Stimulated activated CD4-positive, alpha-beta T cell treated with anti-CD3 and anti-CD28 coated beads, Interleukin-12 subunit alpha, Interleukin-12 subunit beta, amount 100 ng/mL, for 24 hours (primary cell): ENCODE measurements at regions not wholly inside any gene's neighbourhood (a gene's known extent, or its start where the extent isn't known, plus 50 kb on each side); places are given as distances from the start of the nearest gene placed in this dataset.

Source experiments
- DNase-seq, 2 experiments: peaks; one replicate each; pipeline ENCODE4 v3.0.0-alpha.2; 2020; ENCODE audit warnings: low read depth in 2 of 2

DNA sequence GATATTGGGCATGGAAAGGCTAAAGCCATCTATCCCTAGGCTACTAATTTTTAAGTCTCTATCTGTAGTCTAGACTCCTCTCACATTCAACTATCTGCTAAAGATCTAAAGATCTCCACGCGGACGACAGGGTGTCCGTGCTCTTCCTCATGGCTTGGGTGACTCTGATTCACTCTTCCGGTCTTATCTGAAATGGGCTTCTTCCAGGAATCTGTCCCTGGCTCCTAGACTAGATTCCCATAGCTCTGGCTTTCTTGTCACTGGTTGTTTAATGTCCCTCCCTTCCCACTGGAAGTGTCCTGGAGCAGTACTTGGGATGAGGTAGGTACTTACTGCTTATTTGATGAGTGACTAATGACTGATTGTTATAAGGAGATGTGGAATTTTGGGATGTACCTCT is 62.0 kb upstream of the PODXL start:
- no peak for DNase-seq

DNA sequence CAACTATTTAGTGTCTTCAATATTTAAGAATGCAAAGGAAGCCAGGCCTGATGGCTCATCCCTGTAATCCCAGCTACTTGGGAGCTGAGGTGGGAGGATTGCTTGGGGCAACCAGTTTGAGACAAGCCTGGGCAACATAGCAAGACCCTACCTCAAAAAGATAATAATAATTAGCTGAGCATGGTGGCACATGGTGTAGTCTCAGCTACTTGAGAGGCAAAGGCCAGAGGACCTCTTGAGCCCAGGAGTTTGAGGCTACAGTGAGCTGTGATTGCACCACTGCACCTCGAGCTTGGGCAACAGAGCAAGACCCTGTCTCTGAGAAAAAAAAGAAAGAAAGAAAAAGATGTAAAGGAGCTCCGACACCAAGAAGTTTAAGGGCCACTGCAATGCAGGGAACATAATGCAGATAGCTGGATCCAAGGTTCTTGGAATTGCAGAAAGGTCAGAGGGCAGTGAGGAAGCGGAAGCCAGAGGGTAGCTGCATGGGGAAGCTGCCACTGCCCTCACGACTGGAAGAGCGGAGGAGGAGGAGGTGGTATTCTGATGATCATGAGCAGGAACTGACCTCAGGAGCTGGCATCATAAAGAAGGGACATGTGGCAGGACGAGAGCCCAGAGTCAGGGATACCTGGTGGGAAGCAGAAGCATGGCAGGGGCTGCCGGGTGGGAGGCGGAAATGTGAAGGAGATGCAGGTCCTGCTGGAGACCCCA is 60.2 kb upstream of the PODXL start:
- DNase-seq, result no peak

DNA sequence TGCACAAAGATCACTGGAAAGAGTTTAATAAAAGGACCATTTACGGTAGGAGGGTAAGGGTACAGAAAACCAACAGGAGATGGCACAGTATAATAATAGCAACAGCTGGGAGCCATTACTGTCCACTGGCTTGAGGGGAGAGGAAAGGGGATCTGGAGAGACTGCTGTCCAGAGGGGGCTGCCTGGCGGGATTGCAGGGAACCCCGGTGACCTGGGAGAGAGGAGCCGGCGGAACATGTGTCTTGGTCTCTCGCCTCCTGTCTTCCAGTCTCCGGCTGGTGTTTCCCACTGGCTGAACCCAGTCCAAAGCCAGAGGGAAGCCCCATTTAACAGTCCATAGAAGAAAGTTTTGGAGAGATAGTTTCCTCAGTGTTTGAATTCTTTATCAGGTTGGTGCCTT is 57.5 kb upstream of the PODXL start:
- DNase-seq, result no peak

DNA sequence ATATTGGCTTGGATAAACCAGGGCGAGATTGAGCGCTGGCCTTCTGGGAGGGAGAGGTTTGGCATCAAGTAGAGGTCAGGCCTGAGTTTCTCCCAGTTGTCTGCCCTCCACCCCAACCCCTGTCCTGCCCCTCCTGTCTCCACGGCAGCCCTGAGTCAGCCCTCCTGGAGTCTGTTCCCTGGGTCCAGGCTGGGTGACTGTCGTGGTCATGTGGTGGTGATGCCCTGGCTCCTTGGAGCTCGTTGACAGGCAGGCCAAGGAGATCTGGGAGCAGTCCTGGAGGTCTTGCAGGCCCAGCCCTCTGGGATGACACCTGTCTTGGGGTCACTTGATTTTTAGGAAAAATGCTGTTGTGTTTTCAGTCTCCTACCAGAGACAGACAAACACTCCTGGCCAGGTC is 53.6 kb upstream of the PODXL start:
- DNase-seq, result no peak

DNA sequence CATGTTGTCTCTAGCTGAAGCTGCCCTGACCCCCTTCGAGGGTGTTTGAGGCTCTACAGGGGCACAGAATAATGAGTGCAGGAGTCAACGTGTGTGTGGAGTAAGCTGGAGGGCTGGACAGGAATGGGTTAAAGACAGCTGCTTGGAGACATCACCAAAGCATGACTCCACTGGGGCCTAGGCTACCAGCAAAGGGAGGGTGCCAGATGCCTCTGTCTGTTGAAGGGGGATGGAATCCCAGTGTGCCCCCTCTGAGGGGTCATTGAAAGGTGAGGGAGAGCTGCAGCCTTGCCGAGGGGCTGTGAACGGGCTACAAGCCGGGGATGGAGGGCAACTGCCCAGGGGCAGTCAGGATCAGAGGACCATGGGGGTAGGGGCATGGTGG is 51.7 kb upstream of the PODXL start:
- DNase-seq, result no peak

DNA sequence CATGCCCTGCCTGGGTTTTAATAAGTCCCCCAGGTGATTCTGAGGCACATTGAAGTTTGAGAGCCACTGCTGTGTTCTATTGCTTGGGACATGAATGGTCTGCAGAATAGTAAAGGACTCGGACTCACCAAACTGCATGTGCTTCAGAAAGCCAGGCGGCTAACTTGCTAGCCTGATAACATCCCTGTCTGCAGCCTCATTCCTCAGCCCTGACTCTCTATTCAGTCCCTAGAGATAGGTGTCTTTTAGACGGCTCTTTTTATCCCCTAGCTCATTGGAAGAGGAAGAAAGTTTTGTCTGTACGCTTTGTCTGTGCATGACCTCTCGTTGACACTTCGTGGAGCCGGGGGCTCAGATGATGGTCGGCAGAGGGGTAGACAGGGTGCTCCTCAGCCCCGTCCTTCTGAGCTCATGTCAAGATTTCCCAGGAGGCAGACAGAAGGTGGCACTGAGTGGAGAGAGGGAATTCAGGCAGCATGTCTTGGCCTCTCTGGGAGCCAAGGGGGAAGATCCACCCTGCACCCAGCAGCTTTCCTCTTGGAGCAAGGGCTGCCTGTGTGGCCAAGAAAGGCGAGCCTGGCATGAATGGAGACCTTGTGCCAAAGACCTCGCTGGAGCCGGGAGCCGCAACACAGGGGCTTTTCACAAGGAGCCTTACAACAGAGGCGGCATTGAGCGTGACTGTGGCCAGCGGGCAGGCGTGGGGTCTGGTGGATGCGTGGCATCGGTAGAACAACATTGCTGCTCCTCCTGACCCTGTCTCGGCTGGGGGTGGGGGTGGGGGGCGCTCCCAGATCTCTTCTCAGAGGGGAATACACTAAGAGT is 51.1 kb upstream of the PODXL start:
- DNase-seq, result no peak

DNA sequence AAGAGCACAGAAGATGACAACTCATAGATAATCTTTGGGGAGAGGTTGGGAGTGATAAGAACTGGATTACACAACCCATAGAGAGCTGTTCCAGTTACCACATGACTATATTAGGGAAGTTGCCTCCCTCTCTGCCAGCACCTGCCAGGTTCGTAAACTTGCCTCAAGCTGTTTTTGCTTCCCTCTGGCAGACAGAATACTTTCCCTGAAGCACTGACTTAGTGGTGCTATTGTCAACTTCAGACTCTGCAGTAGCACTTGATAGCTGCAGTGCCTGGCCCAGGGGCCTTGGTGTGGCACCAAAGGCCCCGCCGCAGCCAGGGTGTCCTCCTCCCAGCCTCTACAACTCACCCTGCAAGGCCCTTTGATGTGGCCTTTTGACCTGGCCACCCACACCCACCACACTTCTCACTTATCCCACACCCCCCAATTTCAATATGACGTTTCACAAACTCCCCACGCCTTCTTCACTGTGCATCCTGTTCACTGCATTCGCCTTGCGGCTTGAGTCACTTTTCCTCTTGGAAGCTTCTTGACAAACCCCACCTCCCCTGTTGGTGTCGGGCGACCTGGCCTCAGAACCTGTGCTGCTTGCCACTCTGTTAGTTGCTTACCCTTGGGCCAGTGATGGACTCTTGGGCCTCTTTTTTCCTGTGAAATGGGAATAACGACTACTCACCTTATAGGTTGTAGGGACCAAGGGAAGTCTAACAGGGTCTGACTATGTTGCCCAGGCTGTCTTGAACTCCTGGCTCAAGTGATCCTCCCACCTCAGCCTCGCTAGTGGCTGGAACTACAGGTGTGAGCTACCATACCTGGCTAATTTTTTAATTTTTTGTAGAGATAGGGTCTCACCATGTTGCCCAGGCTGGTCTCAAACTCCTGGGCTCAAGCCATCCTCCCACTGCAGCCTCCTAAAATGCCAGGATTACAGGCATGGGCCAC is 50.2 kb upstream of the PODXL start:
- no peak for DNase-seq
